Inflammatory macrophage treated with lipopolysaccharide for 1 hour (primary cell): ENCODE measurements at regions not wholly inside any gene's neighbourhood (a gene's known extent, or its start where the extent isn't known, plus 50 kb on each side); places are given as distances from the start of the nearest gene placed in this dataset.

Experiments used
- DNase-seq, 2 donors: peaks; one replicate each; pipeline ENCODE4 v3.0.0-alpha.2; 2020 to 2022

- peak in 1 of 2 donors; percentile 54 for DNase-seq
Measured at GRCh38 chr10:28250782-28251181, 52.1 kb downstream of the MPP7 start.

DNA sequence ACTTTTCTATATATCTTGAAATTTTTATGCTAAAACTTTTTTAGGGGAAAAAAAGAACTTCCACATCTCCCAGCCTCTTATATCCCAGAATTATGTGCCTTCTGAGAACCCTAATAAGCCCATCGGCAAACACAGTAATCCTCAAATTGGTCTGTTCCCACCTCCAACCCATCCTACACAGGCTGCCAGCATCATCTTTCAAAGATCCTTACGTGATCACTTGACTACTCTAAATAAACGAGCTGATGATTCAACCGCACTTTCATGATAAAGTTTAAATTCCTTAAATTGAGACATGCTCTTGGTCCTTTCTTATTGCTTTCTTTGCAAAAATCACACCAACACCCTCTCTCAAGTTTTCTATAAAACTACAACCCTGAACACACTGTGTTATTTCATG lies 52.5 kb downstream of the MPP7 start:
- DNase-seq = no peak

GRCh38 chr10:28249512-28249911 lies 53.4 kb downstream of the MPP7 start:
- no peak for DNase-seq

DNA sequence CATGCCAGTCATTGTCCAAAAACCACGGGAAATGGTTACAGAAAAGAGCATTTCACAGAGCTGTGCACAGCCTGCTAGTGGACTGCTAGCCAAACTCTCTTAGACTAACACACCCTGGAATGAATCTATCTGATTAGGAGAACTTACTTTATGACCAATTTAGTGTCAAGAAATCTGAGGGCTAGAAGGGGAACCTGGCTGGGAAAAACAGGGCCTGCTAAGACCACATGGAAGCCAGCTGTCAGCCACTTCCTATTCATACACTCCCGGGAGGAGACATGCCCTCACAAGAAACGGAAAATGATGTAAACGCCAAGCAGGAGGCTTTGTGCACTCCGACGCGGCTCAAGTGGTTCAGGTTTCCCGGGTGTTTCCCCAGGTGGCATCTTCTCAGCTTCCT lies 54.8 kb downstream of the MPP7 start:
- peak; percentile 75 to 76 for DNase-seq

GRCh38 chr10:28246023-28246422 lies 56.8 kb downstream of the MPP7 start:
- DNase-seq = no peak

- DNase-seq = no peak
Measured at GRCh38 chr10:28243923-28244322, 58.9 kb downstream of the MPP7 start.

DNA sequence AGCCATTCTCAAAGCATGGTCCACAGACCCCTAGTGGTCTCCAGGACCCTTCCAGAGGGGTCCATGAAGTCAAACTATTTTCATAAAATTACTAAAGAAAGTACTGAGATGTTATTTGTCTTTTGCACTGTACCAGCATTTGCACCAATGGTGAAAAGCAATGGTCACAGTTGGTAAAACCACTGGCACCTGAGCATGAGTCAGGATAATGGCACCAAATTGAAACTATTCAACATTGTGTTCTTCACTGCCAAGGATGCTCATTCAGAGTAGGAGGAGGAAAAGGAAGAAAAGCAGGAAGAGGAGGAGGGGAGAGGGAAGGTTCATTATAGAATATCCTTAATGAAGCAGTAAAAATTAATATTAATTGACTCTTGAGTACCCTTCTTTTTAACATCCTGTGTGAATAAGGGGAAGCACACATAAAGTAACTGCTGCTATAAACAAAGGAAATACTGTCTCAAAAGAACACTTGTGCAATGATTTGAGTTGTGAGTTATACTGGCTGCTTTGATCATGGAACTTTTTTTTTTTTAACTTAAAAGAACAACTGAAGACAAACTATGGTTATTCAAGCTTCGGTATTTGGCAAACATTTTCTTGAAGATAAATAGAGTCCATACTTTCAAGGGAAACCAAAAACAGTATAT lies 60.2 kb downstream of the MPP7 start:
- DNase-seq = peak in 1 of 2 donors; percentile 27

- DNase-seq = peak; percentile 38 to 87
Measured at GRCh38 chr10:28241741-28242399, 61.0 kb downstream of the MPP7 start.

DNA sequence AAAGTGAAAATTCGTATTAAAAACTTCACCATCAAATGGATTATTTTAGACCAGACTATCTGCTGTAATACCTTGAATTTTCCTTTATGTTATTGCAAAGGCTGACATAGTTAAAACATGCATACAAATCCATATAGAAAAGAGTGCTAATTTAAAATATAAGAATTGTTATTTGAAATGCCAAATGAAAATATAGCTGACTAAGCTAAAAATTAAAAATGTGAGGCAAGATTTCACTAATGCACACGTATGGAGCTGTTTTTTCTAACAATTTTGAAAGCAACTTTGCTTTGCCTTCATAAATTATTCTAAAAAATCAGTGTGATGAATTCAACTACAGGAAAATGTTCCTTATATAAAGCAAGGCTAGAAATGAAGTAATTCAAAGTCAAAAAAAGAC lies 62.5 kb downstream of the MPP7 start:
- DNase-seq = no peak

- peak; percentile 63 to 71 for DNase-seq
Measured at GRCh38 chr10:28236591-28236990, 66.3 kb downstream of the MPP7 start.

DNA sequence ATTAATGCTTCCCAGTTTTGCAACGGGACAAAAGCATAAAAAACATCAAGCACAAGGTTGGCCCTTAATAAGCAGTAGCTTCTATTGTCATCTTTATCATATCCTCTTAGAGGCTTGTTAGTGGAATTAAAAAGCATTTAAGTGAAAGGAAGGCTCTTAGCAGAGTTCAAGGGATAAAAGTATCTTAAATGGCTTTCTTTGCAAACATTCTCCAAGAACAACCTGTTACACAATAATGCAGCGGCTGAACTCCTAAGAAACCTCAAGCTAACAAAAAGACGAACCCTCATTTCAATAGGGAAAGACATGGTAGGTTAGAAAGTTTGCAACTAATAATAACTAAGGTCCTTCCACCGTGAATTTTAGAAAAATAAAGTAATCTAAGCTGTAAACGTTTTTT lies 82.1 kb downstream of the MPP7 start:
- DNase-seq = no peak

DNA sequence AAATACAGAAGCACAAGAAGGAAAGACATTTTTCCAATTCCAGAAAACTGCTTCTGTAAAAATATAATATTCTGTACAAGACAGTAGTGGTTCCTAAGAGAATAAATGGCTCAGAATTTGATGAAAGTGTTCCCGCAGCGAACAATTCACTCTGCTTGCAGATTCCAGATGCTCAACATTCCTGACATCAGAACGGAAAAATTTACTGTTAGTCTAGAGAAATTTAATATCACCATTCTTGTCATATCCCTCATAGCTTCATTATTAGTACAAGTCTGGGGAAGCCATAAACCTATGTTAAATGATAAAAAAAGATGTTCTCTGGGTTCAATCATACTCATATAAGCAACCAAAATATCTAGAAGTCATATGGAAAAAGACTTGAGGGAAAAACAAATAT lies 83.6 kb downstream of the MPP7 start:
- no peak for DNase-seq

- DNase-seq = no peak
Measured at GRCh38 chr10:28217848-28218247, 85.0 kb downstream of the MPP7 start.

DNA sequence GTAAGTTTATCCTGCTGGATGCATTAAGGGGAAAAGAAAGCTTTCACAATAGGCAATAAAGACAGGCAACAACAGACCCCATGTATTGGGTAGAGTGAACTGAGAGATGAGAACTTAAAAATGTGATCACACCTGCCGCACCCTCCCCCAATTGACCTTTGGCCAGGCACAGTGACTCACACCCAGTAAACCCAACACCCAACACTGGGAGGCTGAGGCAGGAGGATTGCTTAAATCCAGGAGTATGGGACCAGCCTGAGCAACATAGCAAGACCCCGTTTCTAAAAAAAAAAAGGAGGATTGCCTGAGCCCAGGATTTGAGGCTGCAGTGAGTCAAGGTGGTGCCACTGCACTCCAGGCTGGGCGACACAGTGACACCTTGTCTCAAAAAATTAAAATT lies 86.9 kb downstream of the MPP7 start:
- no peak for DNase-seq

- DNase-seq = no peak
Measured at GRCh38 chr10:28214219-28214618, 88.6 kb downstream of the MPP7 start.

DNA sequence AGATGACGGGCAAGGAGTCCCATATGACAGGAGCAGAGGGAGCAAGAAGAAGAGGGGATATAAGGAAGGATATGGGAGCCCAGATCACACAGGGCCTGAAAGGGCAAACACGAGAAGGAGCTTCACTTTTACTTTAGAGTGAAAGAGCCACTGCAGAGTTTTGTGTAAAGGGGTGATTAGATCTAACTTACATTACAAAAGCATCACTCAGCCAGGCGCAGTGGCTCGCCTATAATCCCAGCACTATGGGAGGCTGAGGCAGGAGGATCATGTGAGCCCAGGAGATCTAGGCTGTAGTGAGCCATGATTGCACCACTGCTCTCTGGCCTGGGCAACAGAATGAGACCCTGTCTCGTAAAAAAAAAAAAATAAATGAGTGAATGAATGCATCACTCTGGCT lies 91.1 kb downstream of the MPP7 start:
- no peak for DNase-seq

GRCh38 chr10:28207799-28208198 lies 95.1 kb downstream of the MPP7 start:
- no peak for DNase-seq

- DNase-seq = no peak
Measured at GRCh38 chr10:28202941-28203352, 99.9 kb downstream of the MPP7 start.

DNA sequence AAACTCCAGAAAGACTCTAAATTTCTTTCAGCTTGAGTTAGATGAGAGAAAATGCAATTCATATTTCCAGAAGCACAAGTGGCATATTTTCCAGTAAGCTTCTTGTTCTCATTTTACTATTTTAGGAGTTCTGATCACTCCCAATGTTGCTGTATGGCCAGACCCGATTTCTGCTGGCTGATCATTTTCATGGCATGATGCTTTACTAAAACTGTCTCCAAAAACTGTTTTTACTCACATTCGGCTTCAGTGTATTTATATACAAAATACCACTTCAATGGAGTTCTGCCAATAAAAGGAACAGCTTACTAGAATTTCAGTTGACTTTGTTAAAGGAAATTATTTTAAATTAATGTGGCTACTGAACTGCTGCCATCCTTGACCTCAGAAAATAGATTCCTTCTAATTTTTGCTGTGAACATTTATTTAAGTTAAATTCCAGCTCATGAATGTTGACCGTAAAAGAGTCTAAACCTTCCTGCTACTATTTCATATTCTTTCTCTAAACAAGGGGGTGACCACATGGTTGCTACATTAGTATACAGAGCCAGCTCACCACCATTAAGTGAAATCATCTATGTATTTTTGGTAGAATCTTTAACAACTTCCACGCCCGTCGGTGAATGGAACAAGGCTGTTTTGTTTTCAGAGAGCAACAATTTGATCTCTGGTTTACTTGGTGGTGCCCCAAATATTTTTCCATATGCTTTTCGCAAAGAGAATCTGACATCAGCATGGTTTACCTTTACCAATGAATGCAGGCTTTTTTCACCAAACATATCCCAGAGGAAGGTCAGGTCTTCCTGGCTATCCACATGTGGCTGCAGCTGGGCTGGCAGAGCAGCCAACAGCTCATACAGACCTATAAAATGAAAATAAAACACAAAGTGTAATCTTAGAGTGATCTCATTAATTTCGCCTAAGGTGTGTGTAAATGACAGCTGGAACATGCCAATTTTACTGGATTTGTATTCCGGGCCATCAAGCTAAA lies 101.2 kb downstream of the MPP7 start:
- no peak for DNase-seq

DNA sequence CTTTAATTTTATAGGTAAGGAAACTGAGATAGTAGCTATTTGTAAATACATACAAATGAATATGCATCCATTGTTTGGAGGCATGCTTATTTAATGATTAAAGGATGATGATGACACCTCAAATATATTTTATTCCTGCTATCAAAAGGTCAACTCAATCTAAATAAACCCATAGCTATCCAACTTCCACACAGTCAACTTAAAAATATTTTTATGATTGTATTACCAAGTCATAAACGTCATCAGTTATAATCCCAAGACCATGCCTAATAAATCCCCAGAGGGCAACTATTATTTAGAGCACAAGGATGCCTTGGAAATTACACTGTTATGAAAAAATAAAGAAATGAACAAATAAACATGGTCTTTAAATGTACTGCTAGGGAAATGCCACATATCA lies 102.1 kb downstream of the MPP7 start:
- DNase-seq = no peak

- DNase-seq = no peak
Measured at GRCh38 chr10:28199941-28200340, 102.9 kb downstream of the MPP7 start.

DNA sequence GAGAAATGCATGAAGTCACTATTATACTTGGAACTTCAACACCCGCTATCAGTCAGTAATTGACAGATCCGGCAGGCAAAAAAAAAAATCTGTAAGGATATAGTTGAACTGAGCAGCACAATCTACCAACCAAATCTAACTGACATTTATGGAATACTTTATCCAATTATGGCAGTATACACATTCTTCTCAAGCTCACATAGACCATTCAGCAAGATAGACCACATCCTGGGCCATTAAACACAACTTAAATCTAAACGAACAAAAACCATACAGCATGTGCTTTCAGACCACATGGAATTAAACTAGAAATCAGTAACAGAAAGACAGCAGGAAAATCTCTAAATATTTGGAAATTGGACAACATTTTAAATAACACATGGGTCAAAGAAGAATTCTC lies 112.7 kb downstream of the MPP7 start:
- DNase-seq = no peak

DNA sequence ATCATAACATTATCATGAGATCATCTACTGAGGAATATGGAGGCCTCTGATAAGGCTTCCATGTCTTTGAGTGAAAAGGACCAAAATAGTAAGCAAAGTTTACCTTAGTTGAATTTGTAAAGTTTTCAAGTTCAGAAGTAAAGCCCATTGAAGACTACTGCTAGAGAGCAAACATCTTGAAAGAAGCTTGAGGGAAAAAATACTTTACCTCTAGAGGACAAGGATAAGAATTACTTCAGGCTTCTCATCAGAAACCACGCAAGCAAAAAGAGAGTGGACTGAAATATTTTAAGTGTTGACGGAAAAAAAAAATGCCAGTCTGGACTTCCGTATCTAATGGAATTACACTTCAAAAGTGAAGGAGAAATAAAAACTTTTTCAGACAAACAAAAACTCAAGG lies 114.3 kb downstream of the MPP7 start:
- DNase-seq = no peak
